ENCODE measurements at regions not wholly inside any gene's neighbourhood (a gene's known extent, or its start where the extent isn't known, plus 50 kb on each side); places are given as distances from the start of the nearest gene placed in this dataset.
A peak's percentile ranks its signal among the peaks of the same experiment; 100 is the strongest.

- Histone ChIP-seq H3K9me2 (ENCODE audit: insufficient read depth) (no peaks in the 10 kb centered on the region), H4K20me1 (replicated peaks; ENCODE audit: insufficient read depth) (no peaks in the 10 kb centered on the region), H3K4me2 (no peak overlapping the region), H3K27ac (ENCODE audit: low read depth) (no peak overlapping the region), H3K79me2 (replicated peaks; ENCODE audit: insufficient read depth) (no peaks in the 10 kb centered on the region), H3K4me3 (no peak overlapping the region), H2AFZ (no peak overlapping the region), H3F3A (replicated peaks; ENCODE audit: low read depth) (no peaks in the 10 kb centered on the region), H3K4me1 (ENCODE audit: insufficient read depth) (no peaks in the 10 kb centered on the region), H3K36me3 (ENCODE audit: insufficient read depth) (no peaks in the 10 kb centered on the region), H3K27me3 (ENCODE audit: insufficient read depth) (no peaks in the 10 kb centered on the region)
- peak; percentile 65 for DNase-seq (ENCODE audit: low spot score)
- Mint-ChIP-seq H3K4me3 (no peak overlapping the region), H3K27me3 (ENCODE audit: insufficient read depth, low read depth, poor library complexity) (peaks cover 5% of the 10 kb centered on the region), H3K4me1 (no peaks in the 10 kb centered on the region), H3K36me3 (ENCODE audit: low read depth) (no peaks in the 10 kb centered on the region), H3K27ac (0 out of 2 replicates have a peak overlapping the region, but pooled peaks have one; percentile 44), H3K9me3 (no peaks in the 10 kb centered on the region)
- no peak for ATAC-seq
- TF ChIP-seq CTCF (conservative IDR thresholded peaks at IDR 0.05; ENCODE audit: low read depth in 2 of 2): peak; percentile 67 to 90
- TF ChIP-seq ZNF462 (CRISPR knock-in tag; IDR thresholded peaks at IDR 0.05): no peak
- no peak for TF ChIP-seq POLR2AphosphoS5 (IDR thresholded peaks at IDR 0.05; ENCODE audit: low read depth)
Measured at GRCh38 chr9:13351778-13352386, 72.4 kb upstream of the MPDZ start.

DNA sequence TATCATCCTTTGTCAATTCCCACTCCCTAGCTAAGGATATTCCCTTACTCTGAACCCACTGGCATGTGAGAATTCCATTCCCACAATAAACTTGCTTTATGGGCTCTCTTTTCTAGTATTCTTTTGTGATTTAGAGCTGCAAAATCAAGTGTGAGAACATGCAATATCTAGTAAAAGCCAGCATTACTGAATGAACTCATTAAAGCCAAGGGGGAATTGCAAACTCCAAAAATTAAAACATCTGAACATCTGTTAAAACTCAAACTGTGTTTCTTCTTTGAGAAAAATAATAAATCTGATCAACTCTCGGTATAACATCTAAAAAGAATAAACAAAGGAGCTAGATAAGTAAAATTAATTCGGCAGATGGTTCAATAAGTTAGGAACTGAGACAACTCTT is 53.1 kb upstream of the MPDZ start:
- DNase-seq (ENCODE audit: low spot score): no peak
- Histone ChIP-seq H3K79me2 (replicated peaks; ENCODE audit: insufficient read depth) (no peaks in the 10 kb centered on the region), H3F3A (replicated peaks; ENCODE audit: low read depth) (no peaks in the 10 kb centered on the region), H3K4me2 (no peak overlapping the region), H3K4me3 (no peak overlapping the region), H3K36me3 (ENCODE audit: insufficient read depth) (no peaks in the 10 kb centered on the region), H3K4me1 (ENCODE audit: insufficient read depth) (no peaks in the 10 kb centered on the region), H2AFZ (no peak overlapping the region), H3K27me3 (ENCODE audit: insufficient read depth) (no peaks in the 10 kb centered on the region), H4K20me1 (replicated peaks; ENCODE audit: insufficient read depth) (no peaks in the 10 kb centered on the region), H3K27ac (ENCODE audit: low read depth) (no peak overlapping the region), H3K9me2 (ENCODE audit: insufficient read depth) (no peaks in the 10 kb centered on the region)
- Mint-ChIP-seq H3K9me3 (no peaks in the 10 kb centered on the region), H3K36me3 (ENCODE audit: low read depth) (no peaks in the 10 kb centered on the region), H3K27ac (no peak overlapping the region), H3K27me3 (ENCODE audit: insufficient read depth, low read depth, poor library complexity) (no peaks in the 10 kb centered on the region), H3K4me3 (no peak overlapping the region), H3K4me1 (no peaks in the 10 kb centered on the region)
- no peak for ATAC-seq
- TF ChIP-seq ZNF462 (CRISPR knock-in tag; IDR thresholded peaks at IDR 0.05): no peak
- TF ChIP-seq CREB1 (CRISPR knock-in tag; IDR thresholded peaks at IDR 0.05; ENCODE audit: low read depth): no peak

All from GM23338 (cell line).